ENCODE measurements at regions not wholly inside any gene's neighbourhood (a gene's known extent, or its start where the extent isn't known, plus 50 kb on each side); places are given as distances from the start of the nearest gene placed in this dataset.

- no peak overlapping the region for H3K4me2 ChIP-seq (ENCODE audit: control insufficient read depth, extremely low read depth, insufficient read depth, low read depth, low read length)
- no peaks in the 10 kb centered on the region for H3K36me3 ChIP-seq (ENCODE audit: control insufficient read depth in 2 of 2, extremely low read depth in 1 of 2, insufficient read depth in 2 of 2, low read length in 2 of 2)
- no peak for DNase-seq (ENCODE audit: low read depth, low spot score)
- no peak overlapping the region for H3K9ac ChIP-seq (ENCODE audit: control insufficient read depth, extremely low read depth, insufficient read depth, low read length)
- no peak overlapping the region for H3K4me3 ChIP-seq (ENCODE audit: control insufficient read depth in 2 of 3, extremely low read depth in 1 of 3, insufficient read depth in 2 of 3, low read depth in 1 of 3, low read length in 3 of 3)
- H3K27me3 ChIP-seq (ENCODE audit: control insufficient read depth, extremely low read depth, insufficient read depth, low read length): no peaks in the 10 kb centered on the region
- TF ChIP-seq, protein P1, sequence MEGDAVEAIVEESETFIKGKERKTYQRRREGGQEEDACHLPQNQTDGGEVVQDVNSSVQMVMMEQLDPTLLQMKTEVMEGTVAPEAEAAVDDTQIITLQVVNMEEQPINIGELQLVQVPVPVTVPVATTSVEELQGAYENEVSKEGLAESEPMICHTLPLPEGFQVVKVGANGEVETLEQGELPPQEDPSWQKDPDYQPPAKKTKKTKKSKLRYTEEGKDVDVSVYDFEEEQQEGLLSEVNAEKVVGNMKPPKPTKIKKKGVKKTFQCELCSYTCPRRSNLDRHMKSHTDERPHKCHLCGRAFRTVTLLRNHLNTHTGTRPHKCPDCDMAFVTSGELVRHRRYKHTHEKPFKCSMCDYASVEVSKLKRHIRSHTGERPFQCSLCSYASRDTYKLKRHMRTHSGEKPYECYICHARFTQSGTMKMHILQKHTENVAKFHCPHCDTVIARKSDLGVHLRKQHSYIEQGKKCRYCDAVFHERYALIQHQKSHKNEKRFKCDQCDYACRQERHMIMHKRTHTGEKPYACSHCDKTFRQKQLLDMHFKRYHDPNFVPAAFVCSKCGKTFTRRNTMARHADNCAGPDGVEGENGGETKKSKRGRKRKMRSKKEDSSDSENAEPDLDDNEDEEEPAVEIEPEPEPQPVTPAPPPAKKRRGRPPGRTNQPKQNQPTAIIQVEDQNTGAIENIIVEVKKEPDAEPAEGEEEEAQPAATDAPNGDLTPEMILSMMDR (optimal IDR thresholded peaks at IDR 0.05 in 1 of 3, IDR thresholded peaks at IDR 0.05 in 1 of 3, conservative IDR thresholded peaks at IDR 0.05 in 1 of 3; ENCODE audit: extremely low read depth in 1 of 3, insufficient read depth in 2 of 3, low read length in 3 of 3): no peak
- peak overlapping the region; percentile 17 for H2AFZ ChIP-seq (ENCODE audit: control insufficient read depth, low read length)
- H3K79me2 ChIP-seq (ENCODE audit: control insufficient read depth, insufficient read depth, low read length): no peaks in the 10 kb centered on the region
- FAIRE-seq: peak; percentile 61
- no peak overlapping the region for H3K27ac ChIP-seq (ENCODE audit: control insufficient read depth, insufficient read depth, low read length)
- H3K9me3 ChIP-seq (ENCODE audit: control insufficient read depth, low read depth, low read length): no peaks in the 10 kb centered on the region
- dilution Hi-C loops (cut with MboI; ENCODE audit: extremely low pct_ligation_motif_present, low sequenced_read_pairs): no loop called here
- no peaks in the 10 kb centered on the region for H4K20me1 ChIP-seq (ENCODE audit: control insufficient read depth, extremely low read depth, insufficient read depth, low read length)
- H3K9me1 ChIP-seq (ENCODE audit: control insufficient read depth, extremely low read depth, insufficient read depth, low read length): no peaks in the 10 kb centered on the region
- H3K4me1 ChIP-seq (ENCODE audit: control insufficient read depth, extremely low read depth, insufficient read depth, low read length): peaks cover 8% of the 10 kb centered on the region
These were observed 223.4 kb upstream of the GADL1 start for GRCh38 chr3:31117854-31118253.

DNA sequence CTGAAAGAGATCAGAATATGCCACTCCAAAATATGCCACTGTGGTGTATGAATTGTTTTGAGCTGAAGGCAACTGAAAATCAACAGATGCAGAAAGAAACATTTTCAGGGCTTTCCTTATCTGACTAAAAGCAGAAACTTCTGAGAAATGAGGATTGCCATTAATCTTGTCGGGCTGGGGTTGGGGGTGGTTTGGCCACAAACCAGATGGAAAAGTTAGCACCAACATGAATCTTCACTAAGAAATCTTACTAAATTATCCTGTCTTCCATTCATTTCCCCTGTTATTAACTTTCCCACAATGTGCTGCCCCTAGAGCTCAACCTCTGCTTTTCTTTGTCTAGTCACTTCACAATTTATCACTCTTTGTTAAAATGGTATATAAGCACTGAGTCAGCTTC lies 229.9 kb upstream of the GADL1 start:
- H3K9me3 ChIP-seq (ENCODE audit: control insufficient read depth, low read depth, low read length): no peaks in the 10 kb centered on the region
- DNase-seq (ENCODE audit: low read depth, low spot score): no peak
- H3K9me1 ChIP-seq (ENCODE audit: control insufficient read depth, extremely low read depth, insufficient read depth, low read length): no peaks in the 10 kb centered on the region
- TF ChIP-seq EZH2 (IDR thresholded peaks at IDR 0.05; ENCODE audit: low read length): no peak
- TF ChIP-seq, protein P1 (optimal IDR thresholded peaks at IDR 0.05 in 1 of 3, IDR thresholded peaks at IDR 0.05 in 1 of 3, conservative IDR thresholded peaks at IDR 0.05 in 1 of 3; ENCODE audit: extremely low read depth in 1 of 3, insufficient read depth in 2 of 3, low read length in 3 of 3): no peak
- FAIRE-seq: no peak
- dilution Hi-C loops (cut with MboI; ENCODE audit: extremely low pct_ligation_motif_present, low sequenced_read_pairs): no loop called here
- H3K4me1 ChIP-seq (ENCODE audit: control insufficient read depth, extremely low read depth, insufficient read depth, low read length): no peaks in the 10 kb centered on the region
- H3K27me3 ChIP-seq (ENCODE audit: control insufficient read depth, extremely low read depth, insufficient read depth, low read length): no peaks in the 10 kb centered on the region
- no peaks in the 10 kb centered on the region for H3K79me2 ChIP-seq (ENCODE audit: control insufficient read depth, insufficient read depth, low read length)
- no peaks in the 10 kb centered on the region for H4K20me1 ChIP-seq (ENCODE audit: control insufficient read depth, extremely low read depth, insufficient read depth, low read length)
- H3K9ac ChIP-seq (ENCODE audit: control insufficient read depth, extremely low read depth, insufficient read depth, low read length): no peak overlapping the region
- no peak overlapping the region for H3K4me2 ChIP-seq (ENCODE audit: control insufficient read depth, extremely low read depth, insufficient read depth, low read depth, low read length)
- no peak overlapping the region for H3K27ac ChIP-seq (ENCODE audit: control insufficient read depth, insufficient read depth, low read length)
- no peak overlapping the region for H2AFZ ChIP-seq (ENCODE audit: control insufficient read depth, low read length)
- H3K36me3 ChIP-seq (ENCODE audit: control insufficient read depth in 2 of 2, extremely low read depth in 1 of 2, insufficient read depth in 2 of 2, low read length in 2 of 2): no peaks in the 10 kb centered on the region
- H3K4me3 ChIP-seq (ENCODE audit: control insufficient read depth in 2 of 3, extremely low read depth in 1 of 3, insufficient read depth in 2 of 3, low read depth in 1 of 3, low read length in 3 of 3): no peak overlapping the region

Measured in keratinocyte (primary cell).